Activated naive CD8-positive, alpha-beta T cell treated with anti-CD3 and anti-CD28 coated beads, Interleukin-2, amount 50 U/mL, for 24 hours (primary cell): ENCODE measurements at regions not wholly inside any gene's neighbourhood (a gene's known extent, or its start where the extent isn't known, plus 50 kb on each side); places are given as distances from the start of the nearest gene placed in this dataset.

Experiments
- ATAC-seq: fragments of 150-1000 bp; cut with Tn5 transposase; one replicate; pipeline ENCODE4 v1.10.0; 2021
- DNase-seq: peaks from one replicate; pipeline ENCODE4 v3.0.0; 2021
- H3K27ac Mint-ChIP-seq: one replicate; pipeline ENCODE4 v1.8.0; 2021; ENCODE audit warnings: mild to moderate bottlenecking, mixed read lengths
- H3K27me3 Mint-ChIP-seq: one replicate; pipeline ENCODE4 v1.8.0; 2021; ENCODE audit warnings: mixed read lengths
- H3K36me3 Mint-ChIP-seq: one replicate; pipeline ENCODE4 v1.8.0; 2021; ENCODE audit warnings: low read depth, mixed read lengths
- H3K4me1 Mint-ChIP-seq: one replicate; pipeline ENCODE4 v1.8.0; 2021; ENCODE audit warnings: mixed read lengths
- H3K4me3 Mint-ChIP-seq: one replicate; pipeline ENCODE4 v1.8.0; 2021; ENCODE audit warnings: mild to moderate bottlenecking, moderate library complexity, mixed read lengths
- H3K9me3 Mint-ChIP-seq: one replicate; pipeline ENCODE4 v1.8.0; 2021; ENCODE audit warnings: mixed read lengths

- no peak for ATAC-seq
- Mint-ChIP-seq H3K27ac (no peak overlapping the region), H3K4me3 (no peak overlapping the region), H3K4me1 (no peaks in the 10 kb centered on the region), H3K9me3 (no peaks in the 10 kb centered on the region), H3K36me3 (no peaks in the 10 kb centered on the region), H3K27me3 (no peaks in the 10 kb centered on the region)
- no peak for DNase-seq
Observed at GRCh38 chr3:117600112-117600511, 890.5 kb downstream of the TUSC7 start.

GRCh38 chr3:117600666-117601065, 891.1 kb downstream of the TUSC7 start:
- Mint-ChIP-seq H3K9me3 (no peaks in the 10 kb centered on the region), H3K4me3 (no peak overlapping the region), H3K36me3 (no peaks in the 10 kb centered on the region), H3K27me3 (no peaks in the 10 kb centered on the region), H3K4me1 (no peaks in the 10 kb centered on the region), H3K27ac (no peak overlapping the region)
- DNase-seq (no peak), ATAC-seq (no peak)

- Mint-ChIP-seq H3K27ac (no peak overlapping the region), H3K9me3 (no peaks in the 10 kb centered on the region), H3K27me3 (no peaks in the 10 kb centered on the region), H3K4me3 (no peak overlapping the region), H3K36me3 (no peaks in the 10 kb centered on the region), H3K4me1 (no peaks in the 10 kb centered on the region)
- ATAC-seq (no peak), DNase-seq (no peak)
Observed at GRCh38 chr3:117602058-117602644, 892.6 kb downstream of the TUSC7 start.

- DNase-seq (no peak), ATAC-seq (no peak)
- no peaks in the 10 kb centered on the region for H3K27me3 Mint-ChIP-seq
- no peaks in the 10 kb centered on the region for H3K4me1 Mint-ChIP-seq
- H3K9me3 Mint-ChIP-seq, result no peaks in the 10 kb centered on the region
- no peak overlapping the region for H3K27ac Mint-ChIP-seq
- H3K4me3 Mint-ChIP-seq, result no peak overlapping the region
- no peaks in the 10 kb centered on the region for H3K36me3 Mint-ChIP-seq
Observed at GRCh38 chr3:117603097-117603496, 893.5 kb downstream of the TUSC7 start.

GRCh38 chr3:117606866-117607265, 897.3 kb downstream of the TUSC7 start:
- Mint-ChIP-seq H3K27me3 (no peaks in the 10 kb centered on the region), H3K4me3 (no peak overlapping the region), H3K9me3 (peaks cover 4% of the 10 kb centered on the region), H3K27ac (no peak overlapping the region), H3K36me3 (no peaks in the 10 kb centered on the region), H3K4me1 (no peaks in the 10 kb centered on the region)
- DNase-seq, result no peak
- no peak for ATAC-seq

- Mint-ChIP-seq H3K4me1 (no peaks in the 10 kb centered on the region), H3K27me3 (no peaks in the 10 kb centered on the region), H3K4me3 (no peak overlapping the region), H3K36me3 (no peaks in the 10 kb centered on the region), H3K27ac (no peak overlapping the region), H3K9me3 (peaks cover 4% of the 10 kb centered on the region)
- ATAC-seq (no peak), DNase-seq (no peak)
Observed at GRCh38 chr3:117609330-117609729, 899.8 kb downstream of the TUSC7 start.

GRCh38 chr3:117610156-117610555, 900.6 kb downstream of the TUSC7 start:
- Mint-ChIP-seq H3K27me3 (no peaks in the 10 kb centered on the region), H3K4me1 (no peaks in the 10 kb centered on the region), H3K36me3 (no peaks in the 10 kb centered on the region), H3K9me3 (peaks cover 4% of the 10 kb centered on the region), H3K27ac (no peak overlapping the region), H3K4me3 (no peak overlapping the region)
- ATAC-seq (no peak), DNase-seq (no peak)

GRCh38 chr3:117611211-117611610, 901.6 kb downstream of the TUSC7 start:
- H3K27ac Mint-ChIP-seq, result no peak overlapping the region
- no peaks in the 10 kb centered on the region for H3K27me3 Mint-ChIP-seq
- H3K36me3 Mint-ChIP-seq, result no peaks in the 10 kb centered on the region
- H3K4me1 Mint-ChIP-seq, result no peaks in the 10 kb centered on the region
- no peak for DNase-seq
- ATAC-seq, result no peak
- H3K9me3 Mint-ChIP-seq, result peaks cover 4% of the 10 kb centered on the region
- H3K4me3 Mint-ChIP-seq, result no peak overlapping the region

GRCh38 chr3:117616227-117616626, 906.6 kb downstream of the TUSC7 start:
- Mint-ChIP-seq H3K4me3 (no peak overlapping the region), H3K4me1 (no peaks in the 10 kb centered on the region), H3K9me3 (no peaks in the 10 kb centered on the region), H3K36me3 (no peaks in the 10 kb centered on the region), H3K27ac (no peak overlapping the region), H3K27me3 (no peaks in the 10 kb centered on the region)
- no peak for ATAC-seq
- no peak for DNase-seq

GRCh38 chr3:117617906-117618305, 908.3 kb downstream of the TUSC7 start:
- Mint-ChIP-seq H3K4me3 (no peak overlapping the region), H3K27me3 (no peaks in the 10 kb centered on the region), H3K36me3 (no peaks in the 10 kb centered on the region), H3K9me3 (peaks cover 3% of the 10 kb centered on the region), H3K27ac (no peak overlapping the region), H3K4me1 (no peaks in the 10 kb centered on the region)
- ATAC-seq (no peak), DNase-seq (no peak)

GRCh38 chr3:117618462-117618861, 908.9 kb downstream of the TUSC7 start:
- ATAC-seq (no peak), DNase-seq (no peak)
- Mint-ChIP-seq H3K27ac (no peak overlapping the region), H3K4me3 (no peak overlapping the region), H3K27me3 (no peaks in the 10 kb centered on the region), H3K4me1 (no peaks in the 10 kb centered on the region), H3K36me3 (no peaks in the 10 kb centered on the region), H3K9me3 (peaks cover 3% of the 10 kb centered on the region)

GRCh38 chr3:117619805-117620204, 910.2 kb downstream of the TUSC7 start:
- DNase-seq, result no peak
- Mint-ChIP-seq H3K27me3 (no peaks in the 10 kb centered on the region), H3K36me3 (no peaks in the 10 kb centered on the region), H3K27ac (no peak overlapping the region), H3K4me1 (no peaks in the 10 kb centered on the region), H3K4me3 (no peak overlapping the region), H3K9me3 (peaks cover 3% of the 10 kb centered on the region)
- ATAC-seq, result no peak

- Mint-ChIP-seq H3K27me3 (no peaks in the 10 kb centered on the region), H3K27ac (no peak overlapping the region), H3K9me3 (peaks cover 3% of the 10 kb centered on the region), H3K4me3 (no peak overlapping the region), H3K36me3 (no peaks in the 10 kb centered on the region), H3K4me1 (no peaks in the 10 kb centered on the region)
- no peak for DNase-seq
- ATAC-seq, result no peak
Observed at GRCh38 chr3:117622171-117622841, 912.7 kb downstream of the TUSC7 start.

GRCh38 chr3:117624424-117624823, 914.8 kb downstream of the TUSC7 start:
- no peak for ATAC-seq
- Mint-ChIP-seq H3K36me3 (no peaks in the 10 kb centered on the region), H3K4me3 (no peak overlapping the region), H3K9me3 (peaks cover 3% of the 10 kb centered on the region), H3K27me3 (no peaks in the 10 kb centered on the region), H3K27ac (no peak overlapping the region), H3K4me1 (no peaks in the 10 kb centered on the region)
- no peak for DNase-seq

- no peaks in the 10 kb centered on the region for H3K4me1 Mint-ChIP-seq
- DNase-seq (no peak), ATAC-seq (no peak)
- H3K27ac Mint-ChIP-seq, result no peak overlapping the region
- H3K27me3 Mint-ChIP-seq, result no peaks in the 10 kb centered on the region
- H3K36me3 Mint-ChIP-seq, result no peaks in the 10 kb centered on the region
- no peak overlapping the region for H3K4me3 Mint-ChIP-seq
- peaks cover 3% of the 10 kb centered on the region for H3K9me3 Mint-ChIP-seq
Observed at GRCh38 chr3:117625174-117625573, 915.6 kb downstream of the TUSC7 start.

GRCh38 chr3:117626577-117626976, 917.0 kb downstream of the TUSC7 start:
- Mint-ChIP-seq H3K27ac (no peak overlapping the region), H3K4me3 (no peak overlapping the region)

More at GRCh38 chr3:117626577-117626976, 917.0 kb downstream of the TUSC7 start:
- Mint-ChIP-seq H3K27me3 (no peaks in the 10 kb centered on the region), H3K4me1 (no peaks in the 10 kb centered on the region), H3K9me3 (peaks cover 3% of the 10 kb centered on the region), H3K36me3 (no peaks in the 10 kb centered on the region)
- ATAC-seq, result no peak
- no peak for DNase-seq
